NCI-H2081 treated with DMSO at 0.1 percent for 48 hours (cell line): ENCODE measurements at regions not wholly inside any gene's neighbourhood (a gene's known extent, or its start where the extent isn't known, plus 50 kb on each side); places are given as distances from the start of the nearest gene placed in this dataset.

Source experiments
- DNase-seq: peaks from one replicate; lab custom pipeline; 2025; lab: John Stamatoyannopoulos, UW

DNA sequence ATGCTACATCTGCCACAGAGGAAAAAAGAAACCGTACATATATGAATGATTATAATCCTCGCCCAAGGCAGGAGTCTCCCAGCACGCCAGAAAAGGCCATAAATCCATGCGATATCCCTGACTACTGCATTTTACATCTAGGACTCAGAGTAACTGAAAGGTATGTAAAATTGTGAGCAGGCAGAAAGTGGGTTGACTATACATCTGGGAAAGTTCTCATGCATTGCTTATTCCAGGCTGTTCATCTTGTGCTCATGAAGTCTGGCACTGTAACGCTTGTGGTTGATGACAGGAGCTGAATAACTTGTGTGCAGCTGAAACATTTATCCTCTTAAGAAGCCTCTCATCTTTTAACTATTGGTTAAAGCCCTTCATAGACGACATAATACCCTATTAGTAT, 193.4 kb upstream of the STEAP4 start:
- no peak for DNase-seq

DNA sequence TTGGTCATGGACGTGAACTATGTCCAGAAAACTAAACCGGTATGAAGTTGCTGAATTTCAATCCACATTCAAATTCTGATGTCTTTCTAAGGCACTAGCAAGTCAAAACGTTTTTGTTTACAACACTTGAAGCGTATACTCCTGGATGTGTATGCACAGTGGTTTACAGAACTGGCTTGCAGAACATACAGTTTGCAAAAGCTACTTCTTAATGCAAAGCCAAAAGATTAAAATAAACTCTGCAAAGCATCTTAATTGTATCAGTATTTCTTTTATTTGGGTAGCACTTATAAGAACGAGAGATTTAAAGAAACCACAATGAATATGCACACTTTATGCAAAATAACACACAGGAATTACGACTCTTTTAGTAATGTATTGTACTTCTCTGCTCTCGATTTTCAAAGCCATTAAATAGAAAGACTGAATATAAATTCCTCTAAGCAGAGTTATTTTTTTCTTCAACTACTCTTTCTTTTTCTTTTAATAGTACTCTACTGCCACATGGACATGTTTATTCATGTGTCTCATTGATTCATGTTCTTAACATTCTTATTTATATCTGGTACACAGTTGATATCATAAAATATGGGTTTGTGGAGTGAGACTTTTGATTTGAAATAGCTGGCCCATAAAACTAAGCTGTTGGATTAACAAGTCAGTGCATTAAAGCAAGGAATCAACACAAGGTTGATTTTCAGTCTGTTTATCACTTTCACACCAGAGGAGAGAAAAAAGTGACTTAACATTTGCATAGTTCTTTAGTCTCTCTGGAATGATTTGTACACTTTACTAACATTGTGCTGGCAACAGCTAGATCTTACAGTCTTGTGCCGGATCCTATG, 189.4 kb upstream of the STEAP4 start:
- DNase-seq: no peak

DNA sequence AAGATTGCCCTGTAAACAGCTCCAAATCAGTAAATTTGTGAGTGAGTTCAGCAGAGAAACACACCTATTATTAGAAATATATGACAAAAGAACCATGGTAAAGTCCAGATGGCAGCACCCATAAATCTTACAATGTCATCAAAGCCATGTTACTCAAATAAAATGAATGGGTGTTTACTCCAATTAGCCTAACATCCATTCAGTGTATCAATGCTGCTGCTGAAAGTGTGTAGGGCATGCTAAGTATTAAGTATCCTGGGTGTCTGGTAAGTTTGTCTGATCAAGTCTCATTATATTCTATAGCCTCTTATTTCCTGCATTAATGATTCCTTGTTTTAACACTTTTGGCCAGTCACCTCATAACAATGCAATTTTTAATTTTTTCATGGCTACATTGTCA, 185.5 kb upstream of the STEAP4 start:
- DNase-seq: peak; percentile 82

DNA sequence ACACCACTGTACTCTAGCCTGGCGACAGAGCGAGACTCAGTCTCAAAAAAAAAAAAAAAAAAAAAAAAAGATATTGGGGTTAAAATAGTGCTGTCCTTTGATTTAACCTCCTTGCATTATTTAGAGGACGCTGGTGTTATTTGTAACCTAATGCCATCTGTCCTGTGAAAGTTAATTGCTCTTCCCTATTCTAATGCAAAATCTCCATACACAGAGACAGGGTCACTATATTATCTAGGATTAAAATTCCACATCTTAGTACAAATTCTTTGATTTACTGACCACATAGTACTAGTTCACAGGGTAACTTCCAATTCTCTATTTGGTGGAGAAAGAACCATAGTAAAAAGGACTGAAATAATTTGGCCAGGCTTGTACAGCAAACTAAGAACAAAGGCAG, 184.2 kb upstream of the STEAP4 start:
- no peak for DNase-seq

DNA sequence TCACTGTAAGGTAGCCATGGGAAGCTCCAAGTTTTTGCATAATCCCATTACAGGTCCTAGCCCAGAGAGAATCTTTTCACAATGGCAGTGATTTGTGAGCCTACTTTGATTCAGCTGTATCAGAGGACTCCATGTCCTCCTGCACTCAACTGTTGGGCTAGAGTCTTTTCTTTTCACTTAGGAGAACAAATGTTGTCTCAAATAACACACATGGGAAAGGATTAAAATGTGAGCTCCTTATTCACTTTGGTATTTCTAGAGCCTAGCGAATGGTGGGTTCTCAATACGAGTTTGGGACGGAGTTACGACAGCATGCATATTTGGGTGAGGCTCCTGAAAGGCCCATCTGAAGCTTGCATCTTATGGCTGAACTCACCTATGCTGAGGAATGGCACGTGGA, 183.5 kb upstream of the STEAP4 start:
- no peak for DNase-seq

DNA sequence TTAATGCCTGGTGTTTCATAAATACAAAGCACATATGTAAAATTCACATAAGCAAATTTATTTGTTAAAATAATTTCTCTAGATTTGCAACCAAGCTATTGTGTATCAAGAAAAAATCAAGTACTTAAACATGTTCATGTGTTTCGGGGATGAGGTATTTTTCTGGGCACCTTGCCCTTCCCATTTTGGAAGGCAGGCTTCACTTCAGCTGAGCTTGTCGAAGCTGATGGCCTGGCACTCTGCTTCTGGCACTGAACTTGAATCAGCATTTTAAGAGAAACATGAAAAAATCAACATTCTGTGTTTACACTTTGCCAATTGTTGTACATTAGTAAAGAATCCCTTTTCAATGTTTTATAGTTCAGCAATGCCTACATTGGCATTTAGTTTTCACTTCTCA, 179.1 kb upstream of the STEAP4 start:
- DNase-seq: no peak

DNA sequence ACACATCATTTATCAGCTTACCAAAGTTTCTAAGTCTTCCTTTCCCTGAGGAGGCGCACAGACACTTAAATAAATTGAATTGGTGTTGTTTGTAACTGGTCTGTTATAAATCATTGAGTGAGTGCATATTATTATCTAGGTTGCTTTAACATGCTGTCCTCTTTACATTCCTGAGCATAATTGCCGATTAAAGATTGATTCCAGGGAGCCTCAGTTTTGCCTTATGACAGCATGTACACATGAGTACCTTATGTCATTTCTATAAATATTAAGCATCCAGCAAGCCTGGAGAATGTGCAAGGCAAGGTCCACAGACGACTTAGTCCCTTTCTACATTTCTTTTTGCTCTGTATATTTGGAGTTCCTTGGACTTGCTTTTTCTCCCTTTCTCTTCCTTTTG, 177.9 kb upstream of the STEAP4 start:
- no peak for DNase-seq

DNA sequence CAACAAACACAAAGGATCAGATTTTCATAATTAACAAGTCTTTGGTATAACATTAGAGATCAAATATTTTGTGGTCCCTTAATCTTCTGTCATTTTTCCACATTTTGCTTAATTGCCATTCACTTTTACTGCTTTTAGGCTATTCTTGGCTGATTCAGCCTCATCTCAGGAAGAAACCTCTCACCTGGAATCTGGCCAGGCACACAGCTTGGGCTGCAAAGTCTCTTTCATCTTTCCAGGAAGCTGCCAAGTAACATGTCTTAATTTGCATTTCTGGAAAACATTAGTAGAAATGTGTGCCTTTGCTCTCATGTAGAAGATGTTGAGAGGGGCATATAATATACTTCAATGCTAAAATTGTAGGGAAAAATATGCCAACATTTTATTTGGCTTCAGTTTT, 174.2 kb upstream of the STEAP4 start:
- no peak for DNase-seq

DNA sequence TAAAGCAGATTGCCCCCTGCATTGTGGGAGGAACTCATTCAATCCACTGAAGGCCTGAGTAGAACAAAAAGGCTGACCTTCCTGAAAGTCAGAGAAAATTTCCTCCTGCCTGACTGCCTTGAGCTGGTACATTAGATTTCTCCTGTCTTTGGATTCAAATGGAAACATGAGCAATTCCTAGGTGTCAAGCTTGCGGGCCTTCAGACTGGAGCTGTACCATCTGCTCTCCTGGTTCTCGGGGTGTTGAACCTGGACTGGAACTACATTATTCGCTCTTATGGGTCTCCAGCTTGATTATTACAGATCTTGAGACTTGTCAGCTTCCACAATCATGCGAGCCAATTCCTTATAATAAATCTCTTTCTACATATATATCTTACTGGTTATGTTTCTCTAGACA, 173.6 kb upstream of the STEAP4 start:
- no peak for DNase-seq

DNA sequence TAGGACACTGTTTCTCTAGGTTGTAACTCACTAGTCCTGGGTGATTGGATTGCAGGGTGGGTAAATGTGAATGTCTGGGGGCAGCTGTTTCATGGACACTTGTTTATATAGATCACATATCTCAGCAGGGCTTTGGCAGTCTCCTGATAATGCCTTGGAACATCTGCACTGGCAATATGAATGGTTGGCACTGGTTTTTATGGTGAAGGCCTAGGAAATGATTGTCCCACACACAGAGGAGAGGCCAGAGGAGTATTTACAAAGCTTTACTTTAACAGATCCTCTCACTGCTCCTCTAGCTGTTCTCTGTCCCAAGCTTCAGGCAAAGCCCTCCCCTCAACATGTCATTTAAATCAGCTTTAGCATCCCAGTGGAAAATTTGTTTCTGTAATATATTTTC, 171.3 kb upstream of the STEAP4 start:
- no peak for DNase-seq

DNA sequence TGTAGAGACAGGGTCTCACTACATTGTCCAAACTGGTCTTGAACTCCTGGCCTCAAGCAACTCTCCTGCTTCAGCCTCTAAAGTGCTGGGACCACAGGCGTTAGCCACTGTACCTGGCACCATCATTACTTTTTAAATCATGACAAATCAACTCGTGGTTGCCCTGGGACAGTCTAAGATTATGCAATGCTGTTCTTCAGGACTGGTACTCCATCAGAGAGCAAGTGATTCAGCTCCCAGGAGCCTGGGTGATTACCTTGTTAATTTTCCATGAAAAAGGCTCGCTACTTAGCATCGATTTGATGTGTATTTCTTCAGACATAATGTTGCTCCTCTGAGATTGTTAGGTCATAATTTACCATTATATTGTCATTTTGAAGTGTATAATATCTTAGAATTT, 158.9 kb upstream of the STEAP4 start:
- no peak for DNase-seq

DNA sequence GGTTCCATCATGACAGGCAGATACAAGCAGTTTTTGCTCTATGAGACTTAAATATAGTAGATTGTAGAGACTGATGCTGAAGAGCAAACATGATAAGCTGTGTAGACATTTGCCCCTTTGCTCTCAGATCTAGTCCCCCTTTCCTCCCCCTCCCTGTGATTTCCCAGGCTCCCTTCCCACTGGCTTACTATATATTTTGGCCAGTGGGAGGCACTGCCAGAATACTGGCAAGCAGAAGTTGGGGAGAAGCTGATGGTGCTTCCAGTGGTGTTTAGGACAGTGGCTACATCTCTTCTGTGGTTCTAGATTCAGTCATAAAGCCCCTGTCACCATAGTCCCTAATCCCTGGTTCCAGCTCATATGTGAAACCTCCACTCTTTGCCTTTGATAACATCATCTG, 156.1 kb upstream of the STEAP4 start:
- DNase-seq: no peak

DNA sequence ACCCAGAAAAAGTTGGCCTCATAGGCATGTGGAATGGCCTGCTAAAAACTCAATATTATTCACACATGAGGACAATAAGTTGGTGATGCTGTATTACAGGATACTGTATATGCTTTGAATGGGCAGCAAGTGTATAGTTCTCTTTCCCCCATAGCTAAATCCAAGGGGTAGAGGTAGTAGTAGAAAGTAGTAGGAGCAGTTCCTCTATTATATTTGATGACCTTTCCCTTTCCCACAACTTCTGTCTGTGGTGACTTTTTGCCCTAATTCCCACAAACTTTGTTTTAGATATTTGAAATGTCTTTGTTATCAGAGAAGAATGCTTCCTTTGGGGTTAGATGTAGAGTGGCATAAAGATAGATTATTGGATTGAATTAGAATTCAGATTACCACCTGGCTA, 154.0 kb upstream of the STEAP4 start:
- no peak for DNase-seq

DNA sequence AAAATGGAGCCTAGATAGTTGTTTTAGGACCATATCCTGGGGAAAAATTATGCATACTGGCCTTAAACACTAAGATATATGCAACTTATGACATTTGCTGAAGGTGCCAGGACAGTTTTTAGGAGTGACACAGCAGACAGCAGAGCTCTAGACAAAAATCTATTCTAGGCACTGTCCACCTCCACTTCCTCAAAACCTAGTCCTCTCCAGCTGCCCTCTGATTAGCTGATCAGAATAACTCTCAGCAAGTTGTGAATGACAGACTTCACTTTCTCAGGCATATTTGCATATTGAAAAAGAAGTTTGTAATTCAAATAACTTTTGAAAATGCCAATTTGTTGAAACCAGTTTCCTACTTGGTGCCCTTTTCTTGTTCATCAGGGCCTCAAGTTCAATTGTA, 152.3 kb upstream of the STEAP4 start:
- no peak for DNase-seq

DNA sequence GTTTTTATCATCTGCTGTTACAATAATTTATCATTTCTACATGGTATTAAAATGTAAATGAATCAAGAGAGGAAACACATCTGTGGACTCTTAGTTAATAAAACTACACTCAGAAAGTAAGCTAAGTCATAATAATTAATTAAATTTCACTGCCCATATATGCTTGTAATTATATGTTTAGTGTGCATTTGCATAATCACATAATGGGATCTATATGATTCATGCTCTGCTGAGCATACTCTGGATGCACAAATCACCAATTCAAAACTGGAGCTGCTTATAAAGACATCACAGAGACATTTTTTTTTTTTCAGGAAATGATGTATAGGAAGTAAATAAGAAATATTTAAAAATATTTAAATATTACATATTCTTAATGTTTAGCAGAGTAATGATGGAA, 151.6 kb upstream of the STEAP4 start:
- no peak for DNase-seq

DNA sequence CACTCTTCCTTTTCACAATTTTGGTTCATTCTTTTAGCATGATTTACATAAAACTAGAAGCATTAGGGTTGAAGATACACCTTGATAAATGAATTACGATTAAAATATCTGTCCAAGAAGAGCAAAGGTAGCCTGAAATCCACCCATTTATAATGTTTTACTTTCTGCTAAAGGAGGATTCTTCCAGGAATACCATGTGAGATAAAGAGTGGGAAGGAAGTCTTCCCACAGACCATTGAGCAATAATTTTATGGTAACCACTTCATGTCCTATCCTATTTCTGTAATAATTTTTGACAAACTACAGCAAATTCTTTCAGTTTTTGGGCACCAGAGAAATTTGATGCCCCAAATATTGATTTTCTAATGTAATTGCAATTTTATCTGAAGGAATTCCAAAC, 150.6 kb upstream of the STEAP4 start:
- DNase-seq: no peak

DNA sequence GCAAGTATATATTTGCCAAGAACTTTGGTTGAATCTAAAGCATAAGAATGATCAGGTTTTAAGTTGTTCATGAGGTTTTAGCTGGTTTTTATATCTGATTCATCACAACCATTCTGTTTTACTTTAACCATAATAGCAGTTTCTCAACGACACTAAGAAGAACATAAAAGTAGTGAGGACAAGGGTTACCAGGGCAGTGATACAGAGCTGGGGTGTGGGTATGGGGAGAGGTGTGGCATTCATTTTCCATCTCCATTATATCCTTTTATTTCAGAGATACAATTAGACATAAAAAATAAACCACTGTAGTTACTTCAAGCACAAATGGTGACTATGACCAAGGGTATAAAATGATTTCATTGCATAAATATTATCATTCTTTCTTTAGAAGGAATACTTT, 149.8 kb upstream of the STEAP4 start:
- DNase-seq: no peak

DNA sequence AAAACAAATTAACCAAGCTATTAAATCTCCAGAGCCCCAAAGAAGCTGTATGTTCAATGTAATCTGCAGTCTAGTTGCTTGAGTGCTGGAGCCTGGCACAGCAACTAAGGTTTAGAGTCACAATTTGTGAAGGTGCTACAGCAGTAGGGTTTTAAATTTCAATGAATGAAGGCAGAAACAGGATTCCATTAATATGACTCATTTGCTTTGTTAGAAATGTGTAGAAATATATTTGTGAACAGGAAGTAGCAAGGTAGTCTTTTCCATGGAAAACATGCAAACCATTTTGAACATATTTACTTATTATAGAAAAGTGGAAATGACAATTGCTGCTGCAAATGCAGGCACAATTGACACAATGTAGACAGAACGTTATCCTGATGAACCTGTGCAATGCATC, 149.0 kb upstream of the STEAP4 start:
- DNase-seq: no peak

DNA sequence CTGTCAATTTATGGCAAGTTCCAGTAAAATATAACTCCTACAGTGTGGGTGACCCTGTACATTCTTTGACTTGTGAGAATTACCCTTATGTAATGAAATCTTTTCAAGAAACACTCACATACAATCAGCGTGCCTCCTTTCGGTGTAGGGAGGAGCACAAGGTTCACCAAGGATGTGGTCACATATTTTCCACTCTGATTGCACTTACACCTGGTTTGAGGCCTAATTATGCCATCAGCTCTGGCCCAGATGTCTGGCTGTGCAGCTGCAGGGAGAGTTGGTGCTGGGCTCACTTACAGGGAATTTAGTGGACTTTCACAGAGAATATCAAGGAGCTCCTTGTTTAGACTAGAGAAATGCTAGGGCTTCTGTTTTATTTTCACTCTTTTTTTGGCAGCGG, 146.0 kb upstream of the STEAP4 start:
- DNase-seq: no peak

DNA sequence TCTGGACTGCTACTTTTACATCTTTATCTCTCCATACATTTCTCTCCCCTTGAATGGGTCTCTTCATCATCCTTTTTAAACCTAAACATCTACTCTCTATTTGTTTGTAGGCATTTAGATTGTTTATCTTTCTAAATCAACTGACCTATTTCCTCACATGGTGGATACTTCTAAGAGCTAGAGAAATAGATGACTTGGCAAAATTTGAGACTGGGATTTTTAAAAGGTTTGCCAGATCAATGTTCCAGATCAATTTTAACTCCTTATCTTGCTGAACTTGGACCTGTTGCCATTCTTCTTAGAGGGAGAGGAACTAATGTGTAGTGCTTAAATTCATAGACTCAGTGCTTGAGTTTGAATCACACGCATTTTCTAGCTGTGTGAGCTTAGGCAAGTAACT, 144.2 kb upstream of the STEAP4 start:
- DNase-seq: no peak

DNA sequence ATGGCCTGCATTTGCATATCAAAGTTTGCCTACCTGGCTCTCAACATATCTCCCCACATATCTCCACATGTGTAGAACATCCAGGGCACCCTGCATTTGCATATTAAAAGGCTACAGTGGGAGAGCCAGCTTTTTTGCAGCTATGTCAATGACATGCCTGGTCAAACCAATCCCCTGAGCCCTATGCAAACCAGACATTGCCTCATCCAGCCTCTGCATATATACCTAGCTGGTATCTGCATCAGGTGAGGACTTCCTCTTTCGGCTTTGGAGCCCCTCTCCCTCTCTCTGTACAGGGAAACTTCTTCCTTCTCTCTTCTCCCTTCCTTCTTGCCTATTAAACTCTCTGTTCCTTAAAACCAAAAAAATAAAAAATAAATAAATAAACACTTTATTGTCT, 142.7 kb upstream of the STEAP4 start:
- no peak for DNase-seq

DNA sequence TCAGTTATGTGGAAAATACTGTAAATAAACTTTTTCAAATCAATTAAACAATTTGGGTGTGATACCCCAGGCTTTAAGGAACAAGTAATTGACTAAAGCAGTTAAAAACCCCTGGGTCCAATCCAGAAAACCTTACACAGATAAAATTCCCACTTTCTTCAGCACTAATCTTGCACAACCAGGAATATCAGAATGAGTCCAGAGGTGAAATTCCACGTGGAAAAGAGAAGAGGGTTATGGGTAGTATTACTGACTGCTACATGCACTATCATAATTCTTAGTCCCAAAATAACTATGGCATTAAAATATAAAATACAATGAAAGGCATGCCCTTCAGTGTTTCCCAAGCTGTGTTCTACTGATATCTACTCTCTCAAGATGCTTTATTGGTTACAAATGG, 135.7 kb upstream of the STEAP4 start:
- no peak for DNase-seq

DNA sequence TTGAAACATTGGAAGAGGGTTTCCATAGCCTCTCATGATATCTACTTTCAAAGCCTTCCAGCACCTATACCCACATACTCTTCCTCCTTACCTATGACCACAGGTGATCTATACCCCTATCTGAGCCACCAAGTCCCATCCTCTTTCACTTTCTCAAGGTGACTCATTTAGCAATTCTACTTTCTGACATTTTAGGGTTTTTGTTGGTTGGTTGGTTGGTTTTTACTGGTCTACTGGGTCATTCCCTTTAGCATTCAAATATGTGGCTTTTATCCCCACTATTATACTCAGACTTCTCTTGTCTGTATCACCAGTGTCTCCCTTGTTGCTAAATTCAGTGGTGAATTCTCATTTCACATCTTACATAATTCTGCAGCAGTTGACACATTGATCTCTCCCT, 130.4 kb upstream of the STEAP4 start:
- no peak for DNase-seq

DNA sequence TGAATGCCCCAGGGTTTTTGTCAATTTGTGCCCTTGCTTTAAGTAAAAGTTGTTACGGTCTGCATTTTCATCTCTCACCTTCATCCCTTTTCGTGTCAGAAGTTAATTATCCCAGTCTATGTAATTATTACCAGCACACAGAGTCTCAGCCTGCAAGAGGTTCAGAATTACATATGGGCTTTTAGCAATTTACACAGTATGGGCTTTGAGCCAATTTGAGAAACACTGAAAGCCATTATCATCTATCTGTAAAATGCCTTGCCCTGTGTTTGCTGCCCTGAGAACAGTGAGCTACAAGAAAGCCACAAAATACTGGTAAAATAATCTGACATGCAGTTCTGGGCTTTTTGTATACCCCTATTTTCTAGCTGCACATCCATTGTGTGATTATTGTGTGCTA, 125.6 kb upstream of the STEAP4 start:
- peak; percentile 91 for DNase-seq

DNA sequence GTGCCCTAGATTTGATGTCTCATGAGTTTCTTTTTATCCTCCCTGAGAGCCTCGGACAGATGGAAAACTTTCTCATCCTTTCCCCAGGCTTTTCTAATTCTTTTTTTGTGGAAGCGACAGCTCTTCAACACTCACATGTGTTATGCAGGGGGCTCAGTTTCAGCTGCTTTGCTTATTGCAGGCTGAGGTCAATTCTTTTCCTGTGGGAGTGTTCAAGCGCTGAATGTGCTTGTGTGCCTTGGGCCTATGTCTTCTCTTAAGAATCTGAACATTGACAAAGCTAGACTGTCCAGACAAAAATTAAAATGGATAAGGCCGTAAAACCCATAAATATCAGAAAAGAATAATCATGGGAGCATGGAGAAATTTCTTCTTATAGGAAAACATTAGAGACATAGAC, 125.2 kb upstream of the STEAP4 start:
- peak; percentile 38 for DNase-seq
